Transverse colon (tissue), 3 donors: ENCODE measurements at regions not wholly inside any gene's neighbourhood (a gene's known extent, or its start where the extent isn't known, plus 50 kb on each side); places are given as distances from the start of the nearest gene placed in this dataset.

Experiments used
- POLR2A ChIP-seq: fragments of 450-650 bp; IDR thresholded peaks from one replicate; pipeline ENCODE4 v1.6.1; 2016; ENCODE audit warnings: antibody characterized with exemption, mild to moderate bottlenecking, moderate library complexity
- TF ChIP-seq, protein P1 (sequence below), 5 experiments: fragments of 200-600 bp in 3 of 5; fragments of 450-650 bp in 2 of 5; sonication (generic) in 3 of 5; IDR thresholded peaks; 1 replicate in 2 of 5; 2 replicates in 3 of 5; pipeline ENCODE4 v1.5.1; 2016 to 2017; ENCODE audit warnings: antibody characterized with exemption in 5 of 5, inconsistent platforms in 3 of 5, mild to moderate bottlenecking in 2 of 5, moderate library complexity in 1 of 5

DNA sequence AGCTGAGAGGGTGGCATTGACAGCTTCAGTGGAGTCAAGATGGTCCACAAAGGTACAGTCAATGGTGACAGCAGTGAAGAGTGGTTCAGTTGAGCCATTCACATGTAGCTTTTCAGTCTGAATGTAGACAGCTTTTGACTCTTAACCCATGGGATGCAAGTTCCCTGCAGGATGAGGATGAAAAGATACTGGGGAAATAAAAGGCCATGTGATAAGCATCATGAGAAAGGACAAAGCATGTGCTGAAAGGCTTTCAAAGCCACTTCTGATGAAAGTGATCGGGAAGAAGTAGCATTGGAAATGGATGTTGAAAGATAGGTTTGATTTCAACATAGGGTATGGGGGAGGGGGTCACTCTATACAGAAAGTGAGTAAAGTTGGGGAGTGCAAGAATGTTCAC is 182.9 kb downstream of the ETS1 start:
- no peak for TF ChIP-seq POLR2A
- TF ChIP-seq, protein P1, sequence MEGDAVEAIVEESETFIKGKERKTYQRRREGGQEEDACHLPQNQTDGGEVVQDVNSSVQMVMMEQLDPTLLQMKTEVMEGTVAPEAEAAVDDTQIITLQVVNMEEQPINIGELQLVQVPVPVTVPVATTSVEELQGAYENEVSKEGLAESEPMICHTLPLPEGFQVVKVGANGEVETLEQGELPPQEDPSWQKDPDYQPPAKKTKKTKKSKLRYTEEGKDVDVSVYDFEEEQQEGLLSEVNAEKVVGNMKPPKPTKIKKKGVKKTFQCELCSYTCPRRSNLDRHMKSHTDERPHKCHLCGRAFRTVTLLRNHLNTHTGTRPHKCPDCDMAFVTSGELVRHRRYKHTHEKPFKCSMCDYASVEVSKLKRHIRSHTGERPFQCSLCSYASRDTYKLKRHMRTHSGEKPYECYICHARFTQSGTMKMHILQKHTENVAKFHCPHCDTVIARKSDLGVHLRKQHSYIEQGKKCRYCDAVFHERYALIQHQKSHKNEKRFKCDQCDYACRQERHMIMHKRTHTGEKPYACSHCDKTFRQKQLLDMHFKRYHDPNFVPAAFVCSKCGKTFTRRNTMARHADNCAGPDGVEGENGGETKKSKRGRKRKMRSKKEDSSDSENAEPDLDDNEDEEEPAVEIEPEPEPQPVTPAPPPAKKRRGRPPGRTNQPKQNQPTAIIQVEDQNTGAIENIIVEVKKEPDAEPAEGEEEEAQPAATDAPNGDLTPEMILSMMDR (IDR thresholded peaks at IDR 0.05) = no peak
